ENCODE measurements at regions not wholly inside any gene's neighbourhood (a gene's known extent, or its start where the extent isn't known, plus 50 kb on each side); places are given as distances from the start of the nearest gene placed in this dataset.

GRCh38 chr16:51374790-51375189 lies 223.7 kb upstream of the SALL1 start:
- no peak for DNase-seq
- Histone ChIP-seq H3K9me3 (no peaks in the 10 kb centered on the region), H3K27me3 (ENCODE audit: insufficient read depth in 3 of 3, low read length in 2 of 3) (no peaks in the 10 kb centered on the region), H3K27ac (no peak overlapping the region), H3K4me3 (no peak overlapping the region), H3K4me1 (no peaks in the 10 kb centered on the region), H3K36me3 (ENCODE audit: insufficient read depth in 1 of 2, low read depth in 1 of 2) (no peaks in the 10 kb centered on the region)
- TF ChIP-seq, protein P1, sequence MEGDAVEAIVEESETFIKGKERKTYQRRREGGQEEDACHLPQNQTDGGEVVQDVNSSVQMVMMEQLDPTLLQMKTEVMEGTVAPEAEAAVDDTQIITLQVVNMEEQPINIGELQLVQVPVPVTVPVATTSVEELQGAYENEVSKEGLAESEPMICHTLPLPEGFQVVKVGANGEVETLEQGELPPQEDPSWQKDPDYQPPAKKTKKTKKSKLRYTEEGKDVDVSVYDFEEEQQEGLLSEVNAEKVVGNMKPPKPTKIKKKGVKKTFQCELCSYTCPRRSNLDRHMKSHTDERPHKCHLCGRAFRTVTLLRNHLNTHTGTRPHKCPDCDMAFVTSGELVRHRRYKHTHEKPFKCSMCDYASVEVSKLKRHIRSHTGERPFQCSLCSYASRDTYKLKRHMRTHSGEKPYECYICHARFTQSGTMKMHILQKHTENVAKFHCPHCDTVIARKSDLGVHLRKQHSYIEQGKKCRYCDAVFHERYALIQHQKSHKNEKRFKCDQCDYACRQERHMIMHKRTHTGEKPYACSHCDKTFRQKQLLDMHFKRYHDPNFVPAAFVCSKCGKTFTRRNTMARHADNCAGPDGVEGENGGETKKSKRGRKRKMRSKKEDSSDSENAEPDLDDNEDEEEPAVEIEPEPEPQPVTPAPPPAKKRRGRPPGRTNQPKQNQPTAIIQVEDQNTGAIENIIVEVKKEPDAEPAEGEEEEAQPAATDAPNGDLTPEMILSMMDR (IDR thresholded peaks at IDR 0.05): no peak
- 82 to 96% (median 93%) methylated on average over 5 of the region's 5 CpGs for WGBS, 3 donors
- intact Hi-C loops (cut with DNase I): no loop called here
- no peak for ATAC-seq

GRCh38 chr16:51374346-51374745 lies 223.3 kb upstream of the SALL1 start:
- Histone ChIP-seq H3K4me1 (no peaks in the 10 kb centered on the region), H3K36me3 (ENCODE audit: insufficient read depth in 1 of 2, low read depth in 1 of 2) (no peaks in the 10 kb centered on the region), H3K27me3 (ENCODE audit: insufficient read depth in 3 of 3, low read length in 2 of 3) (no peaks in the 10 kb centered on the region), H3K9me3 (no peaks in the 10 kb centered on the region), H3K27ac (no peak overlapping the region), H3K4me3 (no peak overlapping the region)
- WGBS, 3 donors: 67 to 74% (median 69%) methylated on average over 2 of the region's 2 CpGs
- intact Hi-C loops (cut with DNase I): no loop called here
- ATAC-seq (no peak), DNase-seq (no peak)
- TF ChIP-seq, protein P1 (IDR thresholded peaks at IDR 0.05): no peak

GRCh38 chr16:51365715-51366114 lies 214.6 kb upstream of the SALL1 start:
- no peak overlapping the region for H3K27ac ChIP-seq
- WGBS, 3 donors: 72 to 73% (median 72%) methylated on average over 2 of the region's 2 CpGs
- no peaks in the 10 kb centered on the region for H3K27me3 ChIP-seq (ENCODE audit: insufficient read depth in 3 of 3, low read length in 2 of 3)
- ATAC-seq (no peak), DNase-seq (no peak)
- no peaks in the 10 kb centered on the region for H3K9me3 ChIP-seq
- no peaks in the 10 kb centered on the region for H3K4me1 ChIP-seq
- intact Hi-C loops (cut with DNase I): no loop called here
- H3K36me3 ChIP-seq (ENCODE audit: insufficient read depth in 1 of 2, low read depth in 1 of 2): no peaks in the 10 kb centered on the region
- H3K4me3 ChIP-seq: no peak overlapping the region
- TF ChIP-seq, protein P1 (IDR thresholded peaks at IDR 0.05): no peak

- ATAC-seq (no peak), DNase-seq (peak; percentile 22 to 64)
- Histone ChIP-seq H3K9me3 (no peaks in the 10 kb centered on the region), H3K27ac (no peak overlapping the region), H3K27me3 (ENCODE audit: insufficient read depth in 3 of 3, low read length in 2 of 3) (no peaks in the 10 kb centered on the region), H3K4me3 (no peak overlapping the region), H3K36me3 (ENCODE audit: insufficient read depth in 1 of 2, low read depth in 1 of 2) (no peaks in the 10 kb centered on the region), H3K4me1 (no peaks in the 10 kb centered on the region)
- TF ChIP-seq, protein P1 (IDR thresholded peaks at IDR 0.05): no peak
- WGBS, 3 donors: 13 to 23% (median 20%) methylated on average over 17 of the region's 17 CpGs
- intact Hi-C loops (cut with DNase I): no loop called here
These were observed 208.3 kb upstream of the SALL1 start for GRCh38 chr16:51359141-51359955.

- ATAC-seq (no peak), DNase-seq (no peak)
- Histone ChIP-seq H3K27me3 (ENCODE audit: insufficient read depth in 3 of 3, low read length in 2 of 3) (no peaks in the 10 kb centered on the region), H3K4me3 (no peak overlapping the region), H3K27ac (no peak overlapping the region), H3K9me3 (no peaks in the 10 kb centered on the region), H3K36me3 (ENCODE audit: insufficient read depth in 1 of 2, low read depth in 1 of 2) (no peaks in the 10 kb centered on the region), H3K4me1 (no peaks in the 10 kb centered on the region)
- intact Hi-C loops (cut with DNase I): no loop called here
- TF ChIP-seq, protein P1 (IDR thresholded peaks at IDR 0.05): no peak
These were observed 206.8 kb upstream of the SALL1 start for GRCh38 chr16:51357839-51358238.

Measured in psoas muscle (tissue), 7 donors.